GM19463 (cell line): ENCODE measurements at regions not wholly inside any gene's neighbourhood (a gene's known extent, or its start where the extent isn't known, plus 50 kb on each side); places are given as distances from the start of the nearest gene placed in this dataset.

ENCODE experiments used
- ATAC-seq: cut with Tn5 transposase; IDR thresholded peaks from one replicate; pipeline ENCODE4 v1.9.1; 2021; ENCODE audit warnings: mild to moderate bottlenecking, moderate library complexity; ENCODE audit not compliant: unreplicated experiment

GRCh38 chr4:83866834-83867621 is 331.1 kb downstream of the GPAT3 start:
- ATAC-seq = no peak

GRCh38 chr4:83865417-83866150 is 329.7 kb downstream of the GPAT3 start:
- no peak for ATAC-seq

- no peak for ATAC-seq
Measured at GRCh38 chr4:83864097-83864817, 328.3 kb downstream of the GPAT3 start.

GRCh38 chr4:83862471-83862870 is 326.6 kb downstream of the GPAT3 start:
- no peak for ATAC-seq

GRCh38 chr4:83860200-83860599 is 324.3 kb downstream of the GPAT3 start:
- no peak for ATAC-seq

- no peak for ATAC-seq
Measured at GRCh38 chr4:83858131-83858530, 322.2 kb downstream of the GPAT3 start.

- ATAC-seq = no peak
Measured at GRCh38 chr4:83855044-83855443, 319.1 kb downstream of the GPAT3 start.

GRCh38 chr4:83852085-83852451 is 316.2 kb downstream of the GPAT3 start:
- ATAC-seq = no peak

- no peak for ATAC-seq
Measured at GRCh38 chr4:83851261-83852084, 315.6 kb downstream of the GPAT3 start.

GRCh38 chr4:83850435-83850834 is 314.5 kb downstream of the GPAT3 start:
- no peak for ATAC-seq

GRCh38 chr4:83846193-83846830 is 310.4 kb downstream of the GPAT3 start:
- ATAC-seq = no peak

- no peak for ATAC-seq
Measured at GRCh38 chr4:83839615-83840014, 303.7 kb downstream of the GPAT3 start.

GRCh38 chr4:83837614-83838308 is 301.9 kb downstream of the GPAT3 start:
- no peak for ATAC-seq

- no peak for ATAC-seq
Measured at GRCh38 chr4:83833920-83834319, 298.0 kb downstream of the GPAT3 start.

GRCh38 chr4:83832110-83832825 is 296.4 kb downstream of the GPAT3 start:
- no peak for ATAC-seq

- ATAC-seq = no peak
Measured at GRCh38 chr4:83831588-83831987, 295.7 kb downstream of the GPAT3 start.

- ATAC-seq = no peak
Measured at GRCh38 chr4:83830138-83830888, 294.4 kb downstream of the GPAT3 start.

- no peak for ATAC-seq
Measured at GRCh38 chr4:83828601-83829000, 292.7 kb downstream of the GPAT3 start.
